ENCODE measurements at regions not wholly inside any gene's neighbourhood (a gene's known extent, or its start where the extent isn't known, plus 50 kb on each side); places are given as distances from the start of the nearest gene placed in this dataset.
A peak's percentile ranks its signal among the peaks of the same experiment; 100 is the strongest.

- no peak for DNase-seq (ENCODE audit: low spot score)
- no peak overlapping the region for H3K27ac ChIP-seq
- no peak overlapping the region for H3K4me3 ChIP-seq
- no peak for TF ChIP-seq CTCF (IDR thresholded peaks at IDR 0.05)
These were observed 245.5 kb downstream of the PHLDA1 start for GRCh38 chr12:75786070-75786469.

GRCh38 chr12:75784591-75784990 is 247.0 kb downstream of the PHLDA1 start:
- TF ChIP-seq CTCF (IDR thresholded peaks at IDR 0.05), result no peak
- peak overlapping the region; percentile 74 to 84 for H3K27ac ChIP-seq
- H3K4me3 ChIP-seq, result no peak overlapping the region
- no peak for DNase-seq (ENCODE audit: low spot score)

GRCh38 chr12:75783093-75783877 is 248.3 kb downstream of the PHLDA1 start:
- peak; percentile 72 for DNase-seq (ENCODE audit: low spot score)
- no peak for TF ChIP-seq CTCF (IDR thresholded peaks at IDR 0.05)
- Histone ChIP-seq H3K27ac (peak overlapping the region; percentile 74 to 84), H3K4me3 (no peak overlapping the region)

GRCh38 chr12:75782069-75782581 is 249.5 kb downstream of the PHLDA1 start:
- H3K27ac ChIP-seq, result peak overlapping the region; percentile 74 to 84
- DNase-seq (ENCODE audit: low spot score), result no peak
- no peak overlapping the region for H3K4me3 ChIP-seq
- TF ChIP-seq CTCF (IDR thresholded peaks at IDR 0.05), result no peak

GRCh38 chr12:75781532-75782046 is 250.0 kb downstream of the PHLDA1 start:
- TF ChIP-seq CTCF (IDR thresholded peaks at IDR 0.05), result no peak
- H3K4me3 ChIP-seq, result no peak overlapping the region
- peak overlapping the region; percentile 11 to 58 for H3K27ac ChIP-seq
- no peak for DNase-seq (ENCODE audit: low spot score)

- Histone ChIP-seq H3K4me3 (no peak overlapping the region), H3K27ac (peak overlapping the region in 1 of 2 donors; percentile 6)
- TF ChIP-seq CTCF (IDR thresholded peaks at IDR 0.05), result no peak
- no peak for DNase-seq (ENCODE audit: low spot score)
These were observed 251.6 kb downstream of the PHLDA1 start for GRCh38 chr12:75779891-75780496.

Measured in coronary artery (tissue), 2 donors.